ENCODE measurements at regions not wholly inside any gene's neighbourhood (a gene's known extent, or its start where the extent isn't known, plus 50 kb on each side); places are given as distances from the start of the nearest gene placed in this dataset.

DNA sequence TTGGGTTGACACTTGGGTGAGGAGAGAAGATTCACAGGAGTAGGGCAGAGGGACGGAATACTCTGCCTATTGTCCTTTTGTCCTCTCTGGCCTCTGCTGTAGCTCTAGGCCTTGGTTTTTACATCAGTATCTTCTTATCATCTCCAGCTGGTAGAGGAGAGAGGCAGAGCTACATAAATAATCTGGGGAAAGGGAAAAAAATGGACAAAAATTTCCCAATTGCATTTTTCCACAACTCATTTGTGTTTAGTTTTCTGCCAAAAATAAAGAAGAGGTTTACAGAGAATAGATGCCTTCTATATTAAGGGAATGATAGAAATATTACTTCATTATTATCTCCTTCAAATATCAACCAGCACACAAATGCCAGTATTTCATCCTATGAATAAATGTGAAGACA is 216.4 kb upstream of the P2RY1 start:
- DNase-seq (ENCODE audit: low spot score in 2 of 2): no peak
- TF ChIP-seq, protein P1, sequence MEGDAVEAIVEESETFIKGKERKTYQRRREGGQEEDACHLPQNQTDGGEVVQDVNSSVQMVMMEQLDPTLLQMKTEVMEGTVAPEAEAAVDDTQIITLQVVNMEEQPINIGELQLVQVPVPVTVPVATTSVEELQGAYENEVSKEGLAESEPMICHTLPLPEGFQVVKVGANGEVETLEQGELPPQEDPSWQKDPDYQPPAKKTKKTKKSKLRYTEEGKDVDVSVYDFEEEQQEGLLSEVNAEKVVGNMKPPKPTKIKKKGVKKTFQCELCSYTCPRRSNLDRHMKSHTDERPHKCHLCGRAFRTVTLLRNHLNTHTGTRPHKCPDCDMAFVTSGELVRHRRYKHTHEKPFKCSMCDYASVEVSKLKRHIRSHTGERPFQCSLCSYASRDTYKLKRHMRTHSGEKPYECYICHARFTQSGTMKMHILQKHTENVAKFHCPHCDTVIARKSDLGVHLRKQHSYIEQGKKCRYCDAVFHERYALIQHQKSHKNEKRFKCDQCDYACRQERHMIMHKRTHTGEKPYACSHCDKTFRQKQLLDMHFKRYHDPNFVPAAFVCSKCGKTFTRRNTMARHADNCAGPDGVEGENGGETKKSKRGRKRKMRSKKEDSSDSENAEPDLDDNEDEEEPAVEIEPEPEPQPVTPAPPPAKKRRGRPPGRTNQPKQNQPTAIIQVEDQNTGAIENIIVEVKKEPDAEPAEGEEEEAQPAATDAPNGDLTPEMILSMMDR (IDR thresholded peaks at IDR 0.05): no peak
- TF ChIP-seq POLR2A (IDR thresholded peaks at IDR 0.05): no peak
- no peak overlapping the region for H3K4me3 ChIP-seq (ENCODE audit: low read depth, poor library complexity, severe bottlenecking)
- intact Hi-C loops (cut with DNase I; ENCODE audit: low total_unique reads): no loop called here
- 88 to 90% methylated on average over 1 of the region's 1 CpG for WGBS, 2 donors

DNA sequence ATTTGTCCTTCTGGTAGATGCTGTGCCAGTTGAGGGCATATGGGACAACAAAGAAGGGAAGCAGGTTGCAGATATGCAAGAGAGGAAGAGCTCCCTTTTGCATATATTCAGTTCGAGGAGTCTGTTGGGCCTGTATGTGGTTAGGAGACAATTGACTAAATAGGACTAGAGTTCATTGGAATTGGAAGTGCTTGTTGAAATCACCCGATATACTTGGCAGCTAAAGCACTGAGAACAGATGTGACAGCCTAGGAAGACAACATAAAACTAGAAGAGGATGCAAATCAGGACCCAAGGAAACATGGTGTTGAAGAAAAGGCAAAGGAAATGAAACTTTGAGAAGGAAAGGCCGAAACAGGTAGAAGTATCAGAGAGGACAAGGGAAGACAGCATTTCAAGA is 215.2 kb upstream of the P2RY1 start:
- WGBS, 2 donors: 70 to 72% methylated on average over 3 of the region's 3 CpGs
- no peak for TF ChIP-seq POLR2A (IDR thresholded peaks at IDR 0.05)
- TF ChIP-seq, protein P1 (IDR thresholded peaks at IDR 0.05): no peak
- DNase-seq (ENCODE audit: low spot score in 2 of 2): no peak
- intact Hi-C loops (cut with DNase I; ENCODE audit: low total_unique reads): no loop called here
- H3K4me3 ChIP-seq (ENCODE audit: low read depth, poor library complexity, severe bottlenecking): no peak overlapping the region

DNA sequence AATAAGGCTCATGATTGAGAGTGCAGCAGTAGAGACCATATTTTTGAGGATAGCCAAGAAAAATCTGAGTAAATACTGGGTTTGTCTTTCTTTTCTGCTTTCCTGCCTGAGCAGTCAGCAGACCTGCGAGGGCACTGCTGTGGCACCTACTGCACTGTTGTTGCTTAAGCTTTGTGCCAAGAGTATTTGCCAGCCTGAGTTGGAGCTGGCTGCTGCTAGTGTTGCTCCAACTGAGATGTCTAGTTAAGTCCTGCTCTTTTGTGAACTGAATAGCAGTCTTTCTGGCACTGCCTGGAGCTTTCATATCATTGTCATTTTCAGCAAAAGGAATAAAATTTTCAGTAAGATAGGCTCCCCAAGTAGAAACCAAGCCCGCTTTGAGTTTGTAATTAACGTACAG is 214.5 kb upstream of the P2RY1 start:
- intact Hi-C loops (cut with DNase I; ENCODE audit: low total_unique reads): no loop called here
- DNase-seq (ENCODE audit: low spot score in 2 of 2): no peak
- no peak for TF ChIP-seq POLR2A (IDR thresholded peaks at IDR 0.05)
- TF ChIP-seq, protein P1 (IDR thresholded peaks at IDR 0.05): no peak
- WGBS, 2 donors: 53 to 75% methylated on average over 3 of the region's 3 CpGs
- no peak overlapping the region for H3K4me3 ChIP-seq (ENCODE audit: low read depth, poor library complexity, severe bottlenecking)

DNA sequence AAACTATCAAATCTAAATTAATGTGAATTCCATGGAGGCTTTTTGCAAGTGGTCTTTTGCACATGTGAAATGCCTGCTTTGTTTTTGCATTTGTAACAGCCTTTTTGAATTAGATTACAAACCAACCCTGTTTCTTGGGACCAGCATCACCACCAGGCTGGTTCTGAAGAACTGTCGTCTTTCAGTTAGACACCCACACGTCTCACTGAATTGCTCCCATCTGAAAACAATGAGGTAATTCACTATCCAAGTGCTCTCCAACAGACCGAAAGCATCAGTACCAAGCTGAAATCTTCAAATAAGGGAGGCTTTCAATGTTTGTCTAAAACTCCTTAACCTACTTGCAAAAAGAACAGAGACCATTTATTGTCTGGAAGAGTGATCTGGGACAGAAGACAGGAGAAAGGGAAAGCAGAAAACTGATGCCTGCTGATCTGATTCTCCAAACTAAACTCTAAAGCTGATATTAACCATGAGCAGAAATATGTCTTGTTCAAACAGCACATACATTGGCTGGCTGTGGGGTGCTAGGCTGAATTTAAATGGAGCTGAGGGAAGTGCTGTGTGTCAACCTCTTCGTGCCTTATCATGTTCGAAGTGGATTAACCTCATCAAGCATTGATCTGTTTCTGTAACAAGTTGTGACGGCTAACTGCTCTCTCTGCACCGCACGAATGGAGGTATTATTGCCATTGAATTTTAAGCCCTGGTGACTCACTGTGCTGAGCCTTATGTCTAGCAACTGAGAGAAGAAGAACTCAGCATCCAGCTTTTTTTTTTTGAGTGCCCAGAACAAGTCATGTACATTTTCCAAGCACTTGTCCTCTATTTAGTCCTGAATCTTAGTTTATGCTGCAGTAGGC is 213.7 kb upstream of the P2RY1 start:
- no peak for DNase-seq (ENCODE audit: low spot score in 2 of 2)
- H3K4me3 ChIP-seq (ENCODE audit: low read depth, poor library complexity, severe bottlenecking): no peak overlapping the region
- 42 to 43% methylated on average over 8 of the region's 8 CpGs for WGBS, 2 donors
- TF ChIP-seq POLR2A (IDR thresholded peaks at IDR 0.05): no peak
- TF ChIP-seq, protein P1 (IDR thresholded peaks at IDR 0.05): no peak
- intact Hi-C loops (cut with DNase I; ENCODE audit: low total_unique reads): no loop called here

DNA sequence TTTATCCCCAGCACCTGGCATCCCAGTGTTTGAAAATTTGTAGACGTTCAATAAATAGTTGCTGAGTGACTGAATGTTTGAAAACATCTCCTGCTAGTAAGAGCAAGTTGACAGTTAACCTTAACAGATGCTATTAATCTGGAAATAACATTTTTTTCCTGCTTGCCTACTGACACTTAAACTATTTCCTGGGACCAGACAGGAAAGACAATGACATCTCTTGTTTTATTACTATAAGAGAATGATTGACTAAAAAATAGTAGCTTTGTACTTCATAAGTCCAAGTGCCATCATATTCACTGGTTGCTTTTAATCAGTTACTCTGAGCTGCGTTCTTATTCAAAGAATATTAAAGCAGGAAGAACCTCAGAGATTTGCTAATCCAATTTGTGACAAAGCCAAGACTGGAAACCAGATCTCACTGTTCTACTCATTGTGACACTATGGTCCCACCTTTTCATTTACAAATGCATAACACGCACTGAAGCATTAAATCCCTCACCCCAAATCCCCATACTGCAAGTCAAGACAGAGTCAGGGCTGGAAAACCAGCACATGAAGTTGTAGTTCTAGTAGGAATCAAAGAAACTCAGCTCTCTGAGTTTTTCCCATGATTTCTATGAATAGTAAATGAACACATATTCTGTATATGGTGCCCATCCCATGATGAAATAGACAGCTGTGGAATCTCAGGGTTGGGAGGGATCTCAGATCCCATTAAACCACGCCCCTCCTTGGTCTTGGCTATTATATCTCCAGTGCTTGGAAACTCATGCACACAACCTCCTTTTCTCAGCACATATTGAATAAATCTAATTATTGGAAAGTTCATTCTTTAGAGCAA is 212.7 kb upstream of the P2RY1 start:
- 47 to 49% methylated on average over 4 of the region's 4 CpGs for WGBS, 2 donors
- intact Hi-C loops (cut with DNase I; ENCODE audit: low total_unique reads): no loop called here
- DNase-seq (ENCODE audit: low spot score in 2 of 2): no peak
- TF ChIP-seq, protein P1 (IDR thresholded peaks at IDR 0.05): no peak
- TF ChIP-seq POLR2A (IDR thresholded peaks at IDR 0.05): no peak
- H3K4me3 ChIP-seq (ENCODE audit: low read depth, poor library complexity, severe bottlenecking): no peak overlapping the region

Measured in lower leg skin (tissue), 4 donors.